SJSA1 (cell line): ENCODE measurements at regions not wholly inside any gene's neighbourhood (a gene's known extent, or its start where the extent isn't known, plus 50 kb on each side); places are given as distances from the start of the nearest gene placed in this dataset.
"Not testable (repeated sequence)": the region's sequence is repeated elsewhere in the genome, so short reads cannot be mapped to it uniquely, and the experiment has no call there.

Experiments
- DNase-seq, 2 experiments: peaks; one replicate each; pipeline ENCODE4 v3.0.0-alpha.2; 2015 to 2020; ENCODE audit warnings: low spot score in 2 of 2, low read depth in 1 of 2
- H3K27ac ChIP-seq: fragments of 250-450 bp; sonication (Bioruptor Pico); 2 replicates; pipeline ENCODE4 v1.5.1; 2020; ENCODE audit warnings: mild to moderate bottlenecking, moderate library complexity
- H3K27me3 ChIP-seq: fragments of 250-450 bp; sonication (Bioruptor Pico); replicated peaks from 2 replicates; pipeline ENCODE4 v1.5.1; 2020; ENCODE audit warnings: mild to moderate bottlenecking, moderate library complexity
- H3K36me3 ChIP-seq: fragments of 250-450 bp; sonication (Bioruptor Pico); 2 replicates; pipeline ENCODE4 v1.5.1; 2020; ENCODE audit warnings: mild to moderate bottlenecking
- H3K4me1 ChIP-seq: fragments of 250-450 bp; sonication (Bioruptor Pico); replicated peaks from 2 replicates; pipeline ENCODE4 v1.6.1; 2021; ENCODE audit warnings: mild to moderate bottlenecking
- H3K4me3 ChIP-seq: fragments of 250-450 bp; sonication (Bioruptor Pico); 2 replicates; pipeline ENCODE4 v1.5.1; 2020; ENCODE audit warnings: mild to moderate bottlenecking
- H3K9me3 ChIP-seq: fragments of 250-450 bp; sonication (Bioruptor Pico); replicated peaks from 2 replicates; pipeline ENCODE4 v1.5.1; 2020; ENCODE audit warnings: mild to moderate bottlenecking

- DNase-seq: not testable (repeated sequence)
Observed at GRCh38 chrY:17827155-17827554, 52.9 kb downstream of the CDY2B start.

GRCh38 chrY:17819700-17820099 lies 60.3 kb downstream of the CDY2B start:
- H3K27ac ChIP-seq, H3K36me3 ChIP-seq, H3K4me3 ChIP-seq, DNase-seq, H3K4me1 ChIP-seq, H3K9me3 ChIP-seq, H3K27me3 ChIP-seq: not testable (repeated sequence)

More at GRCh38 chrY:17827155-17827554, 52.9 kb downstream of the CDY2B start:
- H3K36me3 ChIP-seq, H3K27ac ChIP-seq, H3K4me3 ChIP-seq, H3K9me3 ChIP-seq, H3K27me3 ChIP-seq, H3K4me1 ChIP-seq: not testable (repeated sequence)

- not testable (repeated sequence) for DNase-seq, H3K4me3 ChIP-seq, H3K4me1 ChIP-seq, H3K27ac ChIP-seq, H3K27me3 ChIP-seq, H3K9me3 ChIP-seq, H3K36me3 ChIP-seq
Observed at GRCh38 chrY:17819025-17819646, 60.9 kb downstream of the CDY2B start.

- H3K4me1 ChIP-seq, H3K4me3 ChIP-seq, H3K27me3 ChIP-seq, H3K36me3 ChIP-seq, H3K27ac ChIP-seq, DNase-seq, H3K9me3 ChIP-seq: not testable (repeated sequence)
Observed at GRCh38 chrY:17817076-17818068, 62.6 kb downstream of the CDY2B start.

GRCh38 chrY:17812664-17813063 lies 67.4 kb downstream of the CDY2B start:
- H3K4me3 ChIP-seq, H3K4me1 ChIP-seq, H3K27ac ChIP-seq, H3K36me3 ChIP-seq, H3K27me3 ChIP-seq, H3K9me3 ChIP-seq, DNase-seq: not testable (repeated sequence)

GRCh38 chrY:17799915-17800314 lies 80.1 kb downstream of the CDY2B start:
- not testable (repeated sequence) for H3K36me3 ChIP-seq, H3K27ac ChIP-seq, H3K9me3 ChIP-seq, H3K27me3 ChIP-seq, H3K4me1 ChIP-seq, H3K4me3 ChIP-seq, DNase-seq

- H3K36me3 ChIP-seq, H3K4me3 ChIP-seq, H3K9me3 ChIP-seq, DNase-seq, H3K27me3 ChIP-seq, H3K4me1 ChIP-seq, H3K27ac ChIP-seq: not testable (repeated sequence)
Observed at GRCh38 chrY:17787214-17787613, 92.8 kb downstream of the CDY2B start.

GRCh38 chrY:17766000-17766699 lies 113.9 kb downstream of the CDY2B start:
- H3K4me3 ChIP-seq, H3K27me3 ChIP-seq, H3K4me1 ChIP-seq, DNase-seq, H3K36me3 ChIP-seq, H3K9me3 ChIP-seq, H3K27ac ChIP-seq: not testable (repeated sequence)

GRCh38 chrY:17759213-17759612 lies 120.8 kb downstream of the CDY2B start:
- DNase-seq, H3K4me1 ChIP-seq, H3K36me3 ChIP-seq, H3K9me3 ChIP-seq, H3K27ac ChIP-seq, H3K4me3 ChIP-seq, H3K27me3 ChIP-seq: not testable (repeated sequence)

- not testable (repeated sequence) for H3K36me3 ChIP-seq, H3K4me3 ChIP-seq, H3K27me3 ChIP-seq, H3K4me1 ChIP-seq, DNase-seq, H3K27ac ChIP-seq, H3K9me3 ChIP-seq
Observed at GRCh38 chrY:17752887-17753497, 127.0 kb downstream of the CDY2B start.

GRCh38 chrY:17739852-17740251 lies 140.2 kb downstream of the CDY2B start:
- not testable (repeated sequence) for H3K4me1 ChIP-seq, H3K36me3 ChIP-seq, H3K27me3 ChIP-seq, H3K4me3 ChIP-seq, H3K27ac ChIP-seq, H3K9me3 ChIP-seq, DNase-seq

GRCh38 chrY:17729474-17729873 lies 150.5 kb downstream of the CDY2B start:
- not testable (repeated sequence) for DNase-seq, H3K4me3 ChIP-seq, H3K27me3 ChIP-seq, H3K36me3 ChIP-seq, H3K27ac ChIP-seq, H3K4me1 ChIP-seq, H3K9me3 ChIP-seq

GRCh38 chrY:17716329-17717043 lies 163.5 kb downstream of the CDY2B start:
- not testable (repeated sequence) for H3K27me3 ChIP-seq, H3K4me3 ChIP-seq, H3K36me3 ChIP-seq, H3K9me3 ChIP-seq, H3K4me1 ChIP-seq, H3K27ac ChIP-seq, DNase-seq
